BJ (cell line): ENCODE measurements at regions not wholly inside any gene's neighbourhood (a gene's known extent, or its start where the extent isn't known, plus 50 kb on each side); places are given as distances from the start of the nearest gene placed in this dataset.

Experiments
- CTCF ChIA-PET: fragments of 350-600 bp; formaldehyde crosslinking; extraction: SDS; loops from one replicate; lab custom pipeline; 2021; ENCODE audit warnings: antibody characterized with exemption, inconsistent platforms; lab: Yijun Ruan, JAX
- POLR2A ChIA-PET: fragments of 300-600 bp; sonication (Branson Sonifier 250); formaldehyde crosslinking; extraction: SDS; loops from one replicate; lab custom pipeline; 2021; ENCODE audit warnings: antibody characterized with exemption; lab: Charles Lee
- DNase-seq: peaks from one replicate; pipeline ENCODE4 v3.0.0-alpha.2; 2011; ENCODE audit warnings: low read depth
- H3K27me3 ChIP-seq: 2 replicates; pipeline ENCODE4 v1.6.0; 2011; ENCODE audit warnings: low read length; ENCODE audit not compliant: control insufficient read depth, insufficient read depth
- H3K36me3 ChIP-seq: 2 replicates; pipeline ENCODE4 v1.5.1; 2011; ENCODE audit warnings: low read length; ENCODE audit not compliant: control insufficient read depth, insufficient read depth
- H3K4me3 ChIP-seq: 2 replicates; pipeline ENCODE4 v1.5.1; 2011; ENCODE audit warnings: low read depth, mild to moderate bottlenecking, control low read depth, low read length
- TF ChIP-seq, protein P1 (sequence below): IDR thresholded peaks from 2 replicates; pipeline ENCODE4 v1.5.1; 2011; ENCODE audit warnings: low read depth, mild to moderate bottlenecking, control low read depth, inconsistent platforms, low read length, moderate library complexity; ENCODE audit not compliant: insufficient read depth

DNA sequence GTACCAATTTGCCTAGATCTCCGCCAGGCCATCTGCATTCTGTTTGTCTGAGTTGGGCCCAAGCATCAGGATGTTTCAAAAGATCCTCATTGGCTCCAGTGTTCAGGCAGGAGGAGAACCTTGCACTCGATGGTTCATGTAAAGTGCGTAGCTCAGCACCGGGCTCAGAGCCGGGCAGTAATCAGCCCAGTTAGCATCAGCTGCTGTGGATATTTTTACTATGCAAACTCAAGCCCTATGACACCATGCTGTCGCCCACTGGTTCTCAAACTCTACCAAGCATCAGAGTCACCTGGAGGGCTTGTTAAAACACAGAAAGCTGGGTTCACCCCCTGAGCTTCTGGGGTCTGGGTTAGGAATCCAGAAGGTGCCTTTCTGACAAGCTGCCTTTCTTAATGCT, 310.8 kb downstream of the SHQ1 start:
- ChIA-PET POLR2A (no interaction called here), CTCF (no interaction called here)
- Histone ChIP-seq H3K27me3 (no peaks in the 10 kb centered on the region), H3K4me3 (no peak overlapping the region), H3K36me3 (no peaks in the 10 kb centered on the region)
- no peak for DNase-seq
- TF ChIP-seq, protein P1, sequence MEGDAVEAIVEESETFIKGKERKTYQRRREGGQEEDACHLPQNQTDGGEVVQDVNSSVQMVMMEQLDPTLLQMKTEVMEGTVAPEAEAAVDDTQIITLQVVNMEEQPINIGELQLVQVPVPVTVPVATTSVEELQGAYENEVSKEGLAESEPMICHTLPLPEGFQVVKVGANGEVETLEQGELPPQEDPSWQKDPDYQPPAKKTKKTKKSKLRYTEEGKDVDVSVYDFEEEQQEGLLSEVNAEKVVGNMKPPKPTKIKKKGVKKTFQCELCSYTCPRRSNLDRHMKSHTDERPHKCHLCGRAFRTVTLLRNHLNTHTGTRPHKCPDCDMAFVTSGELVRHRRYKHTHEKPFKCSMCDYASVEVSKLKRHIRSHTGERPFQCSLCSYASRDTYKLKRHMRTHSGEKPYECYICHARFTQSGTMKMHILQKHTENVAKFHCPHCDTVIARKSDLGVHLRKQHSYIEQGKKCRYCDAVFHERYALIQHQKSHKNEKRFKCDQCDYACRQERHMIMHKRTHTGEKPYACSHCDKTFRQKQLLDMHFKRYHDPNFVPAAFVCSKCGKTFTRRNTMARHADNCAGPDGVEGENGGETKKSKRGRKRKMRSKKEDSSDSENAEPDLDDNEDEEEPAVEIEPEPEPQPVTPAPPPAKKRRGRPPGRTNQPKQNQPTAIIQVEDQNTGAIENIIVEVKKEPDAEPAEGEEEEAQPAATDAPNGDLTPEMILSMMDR: no peak

DNA sequence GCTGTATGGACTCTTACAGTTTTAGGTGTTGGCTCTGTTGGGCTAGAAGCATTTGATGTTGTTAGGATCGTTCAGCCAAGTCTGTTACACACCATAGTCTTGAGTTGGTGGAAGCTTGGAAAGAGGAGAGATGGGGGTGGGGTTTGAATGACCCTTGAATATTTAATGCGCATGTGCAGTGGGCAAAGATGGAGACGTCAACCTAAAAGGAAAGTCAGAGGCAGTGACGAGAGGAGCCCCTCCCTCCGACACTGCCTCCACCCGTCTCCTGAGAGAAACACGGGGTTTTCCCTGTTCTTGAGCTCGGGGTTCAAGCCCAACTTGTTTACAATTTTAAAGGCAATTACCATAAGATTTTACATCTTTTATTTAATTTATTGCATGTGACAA, 311.4 kb downstream of the SHQ1 start:
- ChIA-PET POLR2A (no interaction called here), CTCF (no interaction called here)

DNA sequence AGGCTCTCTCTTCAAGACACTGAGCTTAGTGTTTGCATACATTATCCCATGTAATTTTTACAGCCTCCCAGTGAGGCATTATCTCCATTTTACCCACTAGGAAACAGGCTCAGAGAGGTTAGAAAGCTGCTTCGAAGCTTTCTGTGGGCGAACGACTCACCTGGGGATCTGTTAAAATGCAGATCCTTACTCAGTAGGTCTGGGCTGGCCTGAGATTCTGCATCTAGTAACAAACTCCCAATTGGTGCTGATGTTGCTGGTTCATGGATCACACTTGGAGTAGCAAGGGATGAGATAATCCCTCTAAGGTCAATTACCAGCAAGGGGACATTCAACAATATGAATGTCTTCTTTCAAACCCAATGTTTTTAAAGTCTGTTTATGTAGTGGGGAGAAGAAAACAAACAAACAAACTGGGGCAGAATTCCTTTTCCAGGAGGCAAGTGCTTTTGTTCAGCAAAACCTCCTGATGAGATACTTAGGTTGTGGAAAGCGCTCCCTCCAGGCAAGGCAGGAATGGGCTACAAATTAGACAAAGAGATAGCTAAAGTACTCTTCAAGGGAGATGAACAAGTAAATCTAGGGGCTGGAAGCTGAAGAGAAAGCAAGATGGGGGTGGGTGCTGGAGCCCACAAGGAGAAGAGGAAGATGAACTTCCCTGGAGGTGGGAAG, 311.9 kb downstream of the SHQ1 start:
- H3K4me3 ChIP-seq: no peak overlapping the region
- ChIA-PET CTCF (interaction anchor here (0.9 kb wide), 2 partner anchors 12 to 25 kb away, joined by 4 read pairs; no protein-coding TSS in a partner anchor), POLR2A (no interaction called here)
- no peaks in the 10 kb centered on the region for H3K27me3 ChIP-seq
- TF ChIP-seq, protein P1: no peak
- no peaks in the 10 kb centered on the region for H3K36me3 ChIP-seq
- no peak for DNase-seq

More for the DNA sequence above, 311.4 kb downstream of the SHQ1 start:
- TF ChIP-seq, protein P1: no peak
- DNase-seq: no peak
- no peak overlapping the region for H3K4me3 ChIP-seq
- H3K27me3 ChIP-seq: no peaks in the 10 kb centered on the region
- no peaks in the 10 kb centered on the region for H3K36me3 ChIP-seq

DNA sequence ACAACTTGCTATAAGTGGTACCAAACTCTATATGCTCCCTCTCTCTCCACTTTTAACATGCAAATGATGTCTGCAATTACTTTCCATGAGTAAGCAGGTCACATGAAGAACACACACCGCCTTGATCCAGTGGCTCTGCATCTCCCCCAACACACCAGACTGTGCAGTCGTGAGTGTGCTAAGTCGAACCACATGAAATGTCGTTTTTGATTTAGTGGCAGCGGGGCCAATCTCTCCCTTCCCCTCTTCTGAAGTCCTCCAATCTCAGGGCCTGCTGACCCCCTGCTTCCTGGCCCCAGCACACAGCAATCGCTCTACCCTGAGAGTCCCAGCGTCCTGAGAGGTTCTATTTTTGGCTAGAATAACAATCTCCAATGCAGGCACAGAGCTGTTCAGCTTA, 312.5 kb downstream of the SHQ1 start:
- DNase-seq: no peak
- no peak overlapping the region for H3K4me3 ChIP-seq
- POLR2A ChIA-PET: no interaction called here
- H3K36me3 ChIP-seq: no peaks in the 10 kb centered on the region
- TF ChIP-seq, protein P1: no peak
- CTCF ChIA-PET: interaction anchor here (0.9 kb wide), 2 partner anchors 11 to 24 kb away, joined by 4 read pairs; no protein-coding TSS in a partner anchor
- no peaks in the 10 kb centered on the region for H3K27me3 ChIP-seq

DNA sequence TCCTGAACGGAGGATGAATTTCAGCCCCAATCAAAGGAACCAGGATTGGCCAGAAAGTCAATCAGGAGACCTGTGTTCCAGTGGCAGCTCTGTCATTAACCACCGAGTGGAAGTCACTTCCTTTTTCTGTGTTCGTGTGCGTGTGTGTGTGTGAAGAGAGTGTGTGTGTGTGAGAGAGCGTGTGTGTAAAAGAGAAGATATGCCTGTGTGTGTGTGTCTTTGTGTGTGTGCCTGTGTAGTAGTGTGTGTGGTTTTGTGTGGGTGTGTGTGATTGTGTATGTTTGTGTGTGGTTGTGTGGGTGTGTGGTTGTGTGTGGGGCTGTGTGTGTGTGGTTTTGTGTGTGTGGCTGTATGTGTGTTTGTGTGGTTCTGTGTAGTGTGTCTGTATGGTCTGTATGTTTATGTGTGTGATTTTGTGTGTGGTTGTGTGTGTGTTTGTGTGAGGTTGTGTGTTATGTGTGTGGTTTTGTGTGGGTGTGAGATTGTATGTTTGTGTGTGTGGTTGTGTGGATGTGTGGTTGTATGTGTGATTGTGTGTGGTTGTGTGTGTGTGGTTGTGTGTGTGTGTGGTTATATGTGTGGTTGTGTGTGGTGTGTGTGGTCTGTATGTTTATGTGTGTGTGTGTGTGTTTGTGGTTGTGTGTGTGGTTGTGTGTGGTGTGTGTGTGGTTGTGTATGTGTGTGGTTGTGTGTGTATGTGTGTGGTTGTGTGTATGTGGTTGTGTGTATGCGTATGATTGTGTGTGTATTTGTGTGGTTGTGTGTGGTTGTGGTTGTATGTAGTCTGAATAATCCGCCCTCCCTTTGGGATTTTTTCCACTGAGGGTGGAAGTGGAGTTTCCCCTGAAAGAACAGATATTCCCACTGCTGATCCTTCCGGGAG, 314.4 kb downstream of the SHQ1 start:
- POLR2A ChIA-PET: no interaction called here
- CTCF ChIA-PET: no interaction called here
- H3K36me3 ChIP-seq: no peaks in the 10 kb centered on the region
- no peak overlapping the region for H3K4me3 ChIP-seq
- no peak for DNase-seq
- no peaks in the 10 kb centered on the region for H3K27me3 ChIP-seq
- TF ChIP-seq, protein P1: no peak
